Endothelial cell of umbilical vein (primary cell): ENCODE measurements at regions not wholly inside any gene's neighbourhood (a gene's known extent, or its start where the extent isn't known, plus 50 kb on each side); places are given as distances from the start of the nearest gene placed in this dataset. TPM values are rescaled to one million over a fixed set of nuclear protein-coding genes. Genes with fewer than 3 reads are reported as not detected.

Experiments used
- BruUV-seq: library from RNA; stranded (reverse); fragments of 400-500 nt; replicated peaks from 2 replicates; lab custom pipeline; 2021; lab: Mats Ljungman, UMichigan
- CTCF ChIA-PET: fragments of 300-600, 350-600 bp; sonication (Branson Sonifier 250); formaldehyde crosslinking; loops from one replicate; lab custom pipeline; 2021; ENCODE audit warnings: antibody characterized with exemption, inconsistent platforms; lab: Charles Lee
- POLR2A ChIA-PET: fragments of 300-600, 350-600 bp; sonication (Branson Sonifier 250); formaldehyde crosslinking; loops from one replicate; lab custom pipeline; 2021; ENCODE audit warnings: antibody characterized with exemption, inconsistent platforms; lab: Charles Lee
- DNase-seq: peaks from one replicate; pipeline ENCODE4 v3.0.0-alpha.2; 2011; ENCODE audit warnings: low read depth, low spot score
- FAIRE-seq: peaks from 2 replicates; lab custom pipeline; 2011; peaks lifted over from hg19 to GRCh38; lab: Jason Lieb, UNC
- H2AFZ ChIP-seq: 2 replicates; pipeline ENCODE4 v1.6.0; 2012; ENCODE audit warnings: low read depth, low read length, control low read depth, inconsistent platforms
- H3K27ac ChIP-seq: 2 replicates; pipeline ENCODE4 v1.5.1; 2011; ENCODE audit warnings: low read depth, mild to moderate bottlenecking, control low read depth, low read length, moderate library complexity; ENCODE audit not compliant: insufficient read depth
- H3K27me3 ChIP-seq, 2 experiments: 2 replicates each; pipeline versions ENCODE4 v1.6.0 to v1.6.1; 2011; ENCODE audit warnings: low read length in 2 of 2, mixed read lengths in 1 of 2; ENCODE audit not compliant: control insufficient read depth in 2 of 2, insufficient read depth in 2 of 2
- H3K36me3 ChIP-seq, 2 experiments: 2 replicates in 1 of 2; 3 replicates in 1 of 2; pipeline ENCODE4 v1.5.1; 2011; ENCODE audit warnings: low read length in 2 of 2, mild to moderate bottlenecking in 1 of 2, moderate library complexity in 1 of 2; ENCODE audit not compliant: control insufficient read depth in 2 of 2, insufficient read depth in 2 of 2; ENCODE audit errors: extremely low read depth in 1 of 2
- H3K4me1 ChIP-seq: 3 replicates; pipeline ENCODE4 v1.5.1; 2011; ENCODE audit warnings: mild to moderate bottlenecking, low read length; ENCODE audit not compliant: control insufficient read depth, insufficient read depth; ENCODE audit errors: extremely low read depth
- H3K4me2 ChIP-seq: 2 replicates; pipeline ENCODE4 v1.6.1; 2011; ENCODE audit warnings: low read length, control low read depth, mixed read lengths; ENCODE audit not compliant: insufficient read depth
- H3K4me3 ChIP-seq, 3 experiments: fragments of 200-600 bp in 1 of 3; sonication (generic), shearing (Covaris generic) in 1 of 3; replicated peaks in 1 of 3; 2 replicates each; pipeline ENCODE4 v1.5.1; 2011 to 2016; ENCODE audit warnings: control low read depth in 3 of 3, low read length in 3 of 3, mild to moderate bottlenecking in 2 of 3, inconsistent platforms in 1 of 3, low read depth in 1 of 3, moderate library complexity in 1 of 3; ENCODE audit not compliant: insufficient read depth in 1 of 3
- H3K79me2 ChIP-seq: 2 replicates; pipeline ENCODE4 v1.6.0; 2012; ENCODE audit warnings: low read length, inconsistent platforms; ENCODE audit not compliant: control insufficient read depth, insufficient read depth
- H3K9ac ChIP-seq: replicated peaks from 2 replicates; pipeline ENCODE3; 2011; ENCODE audit warnings: low read length, control low read depth; ENCODE audit not compliant: insufficient read depth; ENCODE audit errors: extremely low read depth
- H3K9me1 ChIP-seq: replicated peaks from 3 replicates; pipeline ENCODE4 v1.6.0; 2011; ENCODE audit warnings: mild to moderate bottlenecking, low read length; ENCODE audit not compliant: control insufficient read depth, insufficient read depth; ENCODE audit errors: extremely low read depth
- H3K9me3 ChIP-seq: replicated peaks from 2 replicates; pipeline ENCODE4 v1.5.1; 2012; ENCODE audit warnings: low read length, inconsistent platforms; ENCODE audit not compliant: control insufficient read depth, insufficient read depth
- H4K20me1 ChIP-seq: replicated peaks from 2 replicates; pipeline ENCODE3; 2011; ENCODE audit warnings: mild to moderate bottlenecking, low read length; ENCODE audit not compliant: control insufficient read depth, insufficient read depth; ENCODE audit errors: extremely low read depth
- EZH2 ChIP-seq: IDR thresholded peaks from 2 replicates; pipeline ENCODE4 v1.6.1; 2012; ENCODE audit warnings: borderline replicate concordance, low read depth, mild to moderate bottlenecking, moderate library complexity, low read length, inconsistent platforms; ENCODE audit not compliant: severe bottlenecking
- FOS ChIP-seq: IDR thresholded peaks from 2 replicates; pipeline ENCODE4 v1.6.1; 2011; ENCODE audit warnings: mild to moderate bottlenecking, low read length, moderate library complexity, borderline replicate concordance; ENCODE audit not compliant: insufficient read depth
- GATA2 ChIP-seq: IDR thresholded peaks from 2 replicates; pipeline ENCODE4 v1.7.0; 2011; ENCODE audit warnings: low read depth, mild to moderate bottlenecking, moderate library complexity, mixed read lengths, low read length; ENCODE audit not compliant: insufficient read length, insufficient read depth
- dilution Hi-C: fragments of 300-500 bp; cut with MboI; formaldehyde crosslinking; loops from one replicate; pipeline ENCODE4 v1.15.0; 2019; ENCODE audit warnings: low sequenced_read_pairs; ENCODE audit not compliant: extremely low pct_ligation_motif_present
- intact Hi-C: fragments of 100-400 bp; cut with micrococcal nuclease; formaldehyde crosslinking; loops from one replicate; pipeline ENCODE4 v1.10.0; 2022
- microRNA-seq: library from miRNA; unstranded; fragments of <30 nt; microRNA quantifications from one replicate; pipeline ENCODE4 v1.2.0, GENCODE V29; 2021; ENCODE audit warnings: borderline number of aligned reads, borderline replicate concordance
- small RNA-seq: library from RNA; depleted of rRNA; stranded (forward); fragments of <200 nt; gene quantifications from one replicate; pipeline ENCODE3, GENCODE V24; 2012; ENCODE audit warnings: low replicate concordance, low read depth; ENCODE audit not compliant: insufficient read depth, insufficient read length
- TF ChIP-seq, protein P1 (sequence below): IDR thresholded peaks from 2 replicates; pipeline ENCODE4 v1.6.1; 2011; ENCODE audit not compliant: insufficient read depth, insufficient read length

- CTCF ChIA-PET: no interaction called here
- Histone ChIP-seq H3K4me3 (no peak overlapping the region), H3K4me1 (no peaks in the 10 kb centered on the region), H3K27ac (no peak overlapping the region), H3K4me2 (no peak overlapping the region), H2AFZ (no peak overlapping the region), H3K79me2 (no peaks in the 10 kb centered on the region), H3K9me3 (no peaks in the 10 kb centered on the region), H3K9me1 (no peaks in the 10 kb centered on the region), H3K9ac (no peak overlapping the region), H3K36me3 (no peaks in the 10 kb centered on the region), H4K20me1 (no peaks in the 10 kb centered on the region), H3K27me3 (no peaks in the 10 kb centered on the region)
- POLR2A ChIA-PET: no interaction called here
- DNase-seq: no peak
- no peak for TF ChIP-seq EZH2
- intact Hi-C loops: no loop called here
- dilution Hi-C loops: no loop called here
- no TSS peak for BruUV-seq
- FAIRE-seq: no peak
Measured at GRCh38 chr12:16668198-16668597, 62.2 kb upstream of the LMO3 start.

- no peak overlapping the region for H3K4me3 ChIP-seq
- H3K9me1 ChIP-seq: no peaks in the 10 kb centered on the region
- no TSS peak for BruUV-seq
- intact Hi-C loops: no loop called here
- POLR2A ChIA-PET: no interaction called here
- no peaks in the 10 kb centered on the region for H3K36me3 ChIP-seq
- DNase-seq: no peak
- H3K27me3 ChIP-seq: no peaks in the 10 kb centered on the region
- no peak for FAIRE-seq
- no peaks in the 10 kb centered on the region for H3K4me1 ChIP-seq
- H3K9ac ChIP-seq: no peak overlapping the region
- no peaks in the 10 kb centered on the region for H4K20me1 ChIP-seq
- CTCF ChIA-PET: no interaction called here
- no peaks in the 10 kb centered on the region for H3K9me3 ChIP-seq
- H3K4me2 ChIP-seq: no peak overlapping the region
- dilution Hi-C loops: no loop called here
- no peak overlapping the region for H2AFZ ChIP-seq
- no peaks in the 10 kb centered on the region for H3K79me2 ChIP-seq
- no peak for TF ChIP-seq FOS
- TF ChIP-seq, protein P1, sequence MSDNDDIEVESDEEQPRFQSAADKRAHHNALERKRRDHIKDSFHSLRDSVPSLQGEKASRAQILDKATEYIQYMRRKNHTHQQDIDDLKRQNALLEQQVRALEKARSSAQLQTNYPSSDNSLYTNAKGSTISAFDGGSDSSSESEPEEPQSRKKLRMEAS: no peak
- no peak for TF ChIP-seq GATA2
- H3K27ac ChIP-seq: no peak overlapping the region
Measured at GRCh38 chr12:16658699-16659098, 52.7 kb upstream of the LMO3 start.

Small RNA genes in the stretch of these regions (microRNA-seq; reads per million reads assigned to microRNA genes)
- not detected for gene MIR3974

Small RNA genes in the stretch of these regions (small RNA-seq; reads per million reads assigned to genes)
- gene RNU6-837P: not detected
